Fibroblast of lung (primary cell): ENCODE measurements at regions not wholly inside any gene's neighbourhood (a gene's known extent, or its start where the extent isn't known, plus 50 kb on each side); places are given as distances from the start of the nearest gene placed in this dataset.

Experiments used
- DNase-seq, 2 donors: peaks; one replicate each; pipeline versions ENCODE4 v3.0.0 to v3.0.0-alpha.2; 2010; ENCODE audit warnings: low read depth in 2 of 2
- H2AFZ ChIP-seq: 2 replicates; pipeline ENCODE4 v1.5.1; 2012; ENCODE audit warnings: low read length, control low read depth, inconsistent platforms
- H3K27ac ChIP-seq: 2 replicates; pipeline ENCODE4 v1.5.1; 2011; ENCODE audit warnings: low read length, control low read depth; ENCODE audit not compliant: insufficient read depth
- H3K27me3 ChIP-seq: 2 replicates; pipeline ENCODE4 v1.5.1; 2011; ENCODE audit warnings: mild to moderate bottlenecking, low read length; ENCODE audit not compliant: control insufficient read depth, insufficient read depth
- H3K36me3 ChIP-seq: 2 replicates; pipeline ENCODE4 v1.5.1; 2011; ENCODE audit warnings: low read length; ENCODE audit not compliant: control insufficient read depth, insufficient read depth
- H3K4me1 ChIP-seq: 2 replicates; pipeline ENCODE4 v1.5.1; 2011; ENCODE audit warnings: low read length; ENCODE audit not compliant: control insufficient read depth, insufficient read depth; ENCODE audit errors: extremely low read depth
- H3K4me2 ChIP-seq: 2 replicates; pipeline ENCODE4 v1.5.1; 2011; ENCODE audit warnings: low read length, control low read depth; ENCODE audit not compliant: insufficient read depth; ENCODE audit errors: extremely low read depth
- H3K4me3 ChIP-seq, 4 experiments: fragments of 200-600 bp in 1 of 4; sonication (generic) in 1 of 4; replicated peaks in 1 of 4; 2 replicates each; pipeline ENCODE4 v1.5.1; 2011 to 2016; ENCODE audit warnings: low read length in 4 of 4, low read depth in 3 of 4, mild to moderate bottlenecking in 3 of 4, control low read depth in 2 of 4, inconsistent platforms in 1 of 4, mixed read lengths in 1 of 4; ENCODE audit not compliant: insufficient read depth in 1 of 4; ENCODE audit errors: control extremely low read depth in 1 of 4
- H3K79me2 ChIP-seq: 2 replicates; pipeline ENCODE4 v1.5.1; 2012; ENCODE audit warnings: mild to moderate bottlenecking, low read length, inconsistent platforms; ENCODE audit not compliant: control insufficient read depth, insufficient read depth
- H3K9ac ChIP-seq: 2 replicates; pipeline ENCODE4 v1.5.1; 2011; ENCODE audit warnings: mild to moderate bottlenecking, low read length, control low read depth; ENCODE audit not compliant: insufficient read depth
- H3K9me3 ChIP-seq: 2 replicates; pipeline ENCODE4 v1.5.1; 2012; ENCODE audit warnings: low read depth, low read length; ENCODE audit not compliant: control insufficient read depth, insufficient read depth
- H4K20me1 ChIP-seq: 2 replicates; pipeline ENCODE4 v1.5.1; 2011; ENCODE audit warnings: low read length; ENCODE audit not compliant: control insufficient read depth, insufficient read depth; ENCODE audit errors: extremely low read depth
- EZH2 ChIP-seq: IDR thresholded peaks from 2 replicates; pipeline ENCODE4 v1.5.1; 2012; ENCODE audit warnings: low read length, control low read depth, mild to moderate bottlenecking; ENCODE audit errors: missing control alignments
- TF ChIP-seq, protein P1 (sequence below), 2 donors: IDR thresholded peaks in 1 of 2; conservative IDR thresholded peaks in 1 of 2; 1 replicate in 1 of 2; 2 replicates in 1 of 2; pipeline ENCODE4 v1.5.1; 2011 to 2012; ENCODE audit warnings: low read length in 2 of 2, control low read depth in 1 of 2, inconsistent platforms in 1 of 2, low read depth in 1 of 2, mild to moderate bottlenecking in 1 of 2

DNA sequence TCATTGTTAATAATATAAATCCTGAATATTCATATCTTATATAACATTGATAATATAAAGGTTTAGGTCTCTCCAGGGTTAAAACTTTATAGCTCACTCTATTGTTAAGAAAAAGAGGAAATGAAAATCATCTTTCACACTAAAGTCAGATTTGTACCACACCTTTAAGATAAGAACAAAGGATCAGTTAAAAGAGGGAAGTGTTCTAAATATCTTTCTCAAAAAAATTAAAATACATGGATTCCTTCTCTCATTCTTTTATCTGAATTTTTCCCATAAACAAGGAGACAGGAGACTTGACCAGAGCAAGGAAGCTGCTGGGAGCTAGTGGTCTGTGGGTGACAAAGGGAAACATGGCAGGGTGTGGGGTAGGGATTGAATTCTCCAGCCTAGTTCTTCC, 323.0 kb upstream of the CPXCR1 start:
- Histone ChIP-seq H3K36me3 (no peaks in the 10 kb centered on the region), H3K27me3 (no peaks in the 10 kb centered on the region), H3K79me2 (no peaks in the 10 kb centered on the region), H3K4me2 (no peak overlapping the region), H3K4me1 (no peaks in the 10 kb centered on the region), H3K4me3 (no peak overlapping the region), H3K9ac (no peak overlapping the region), H3K9me3 (no peaks in the 10 kb centered on the region), H2AFZ (no peak overlapping the region), H4K20me1 (no peaks in the 10 kb centered on the region), H3K27ac (no peak overlapping the region)
- TF ChIP-seq, protein P1, sequence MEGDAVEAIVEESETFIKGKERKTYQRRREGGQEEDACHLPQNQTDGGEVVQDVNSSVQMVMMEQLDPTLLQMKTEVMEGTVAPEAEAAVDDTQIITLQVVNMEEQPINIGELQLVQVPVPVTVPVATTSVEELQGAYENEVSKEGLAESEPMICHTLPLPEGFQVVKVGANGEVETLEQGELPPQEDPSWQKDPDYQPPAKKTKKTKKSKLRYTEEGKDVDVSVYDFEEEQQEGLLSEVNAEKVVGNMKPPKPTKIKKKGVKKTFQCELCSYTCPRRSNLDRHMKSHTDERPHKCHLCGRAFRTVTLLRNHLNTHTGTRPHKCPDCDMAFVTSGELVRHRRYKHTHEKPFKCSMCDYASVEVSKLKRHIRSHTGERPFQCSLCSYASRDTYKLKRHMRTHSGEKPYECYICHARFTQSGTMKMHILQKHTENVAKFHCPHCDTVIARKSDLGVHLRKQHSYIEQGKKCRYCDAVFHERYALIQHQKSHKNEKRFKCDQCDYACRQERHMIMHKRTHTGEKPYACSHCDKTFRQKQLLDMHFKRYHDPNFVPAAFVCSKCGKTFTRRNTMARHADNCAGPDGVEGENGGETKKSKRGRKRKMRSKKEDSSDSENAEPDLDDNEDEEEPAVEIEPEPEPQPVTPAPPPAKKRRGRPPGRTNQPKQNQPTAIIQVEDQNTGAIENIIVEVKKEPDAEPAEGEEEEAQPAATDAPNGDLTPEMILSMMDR (conservative IDR thresholded peaks at IDR 0.05 in 1 of 2, IDR thresholded peaks at IDR 0.05 in 1 of 2; ENCODE audit: low read depth in 1 of 2, low read length in 2 of 2): no peak
- TF ChIP-seq EZH2: no peak
- no peak for DNase-seq

DNA sequence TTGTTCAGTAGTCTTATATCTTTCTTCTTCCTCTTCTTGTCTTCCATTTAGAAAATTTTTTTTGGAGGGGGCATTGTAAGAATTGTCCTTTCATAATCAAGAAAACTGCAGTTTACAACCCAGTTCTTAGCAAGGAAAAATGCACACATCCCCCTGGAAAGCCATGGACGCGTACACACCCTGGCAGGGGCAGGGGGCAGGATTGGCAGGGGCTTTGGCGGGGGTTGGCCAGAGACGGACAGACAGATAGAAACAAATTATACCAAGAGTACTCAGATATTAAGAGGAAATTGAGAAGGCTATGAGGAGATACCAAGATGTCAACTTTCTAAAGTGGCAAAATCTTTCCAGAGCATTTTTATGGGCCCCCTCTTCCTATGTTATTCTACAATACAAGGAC, 322.5 kb upstream of the CPXCR1 start:
- H3K27me3 ChIP-seq: no peaks in the 10 kb centered on the region
- no peak overlapping the region for H3K27ac ChIP-seq
- no peaks in the 10 kb centered on the region for H3K79me2 ChIP-seq
- H2AFZ ChIP-seq: no peak overlapping the region
- no peak overlapping the region for H3K4me3 ChIP-seq
- H3K9ac ChIP-seq: no peak overlapping the region
- TF ChIP-seq, protein P1 (conservative IDR thresholded peaks at IDR 0.05 in 1 of 2, IDR thresholded peaks at IDR 0.05 in 1 of 2; ENCODE audit: low read depth in 1 of 2, low read length in 2 of 2): no peak
- TF ChIP-seq EZH2: no peak
- no peak overlapping the region for H3K4me2 ChIP-seq
- H3K9me3 ChIP-seq: no peaks in the 10 kb centered on the region
- H3K4me1 ChIP-seq: no peaks in the 10 kb centered on the region
- no peaks in the 10 kb centered on the region for H4K20me1 ChIP-seq
- DNase-seq: no peak
- H3K36me3 ChIP-seq: no peaks in the 10 kb centered on the region

DNA sequence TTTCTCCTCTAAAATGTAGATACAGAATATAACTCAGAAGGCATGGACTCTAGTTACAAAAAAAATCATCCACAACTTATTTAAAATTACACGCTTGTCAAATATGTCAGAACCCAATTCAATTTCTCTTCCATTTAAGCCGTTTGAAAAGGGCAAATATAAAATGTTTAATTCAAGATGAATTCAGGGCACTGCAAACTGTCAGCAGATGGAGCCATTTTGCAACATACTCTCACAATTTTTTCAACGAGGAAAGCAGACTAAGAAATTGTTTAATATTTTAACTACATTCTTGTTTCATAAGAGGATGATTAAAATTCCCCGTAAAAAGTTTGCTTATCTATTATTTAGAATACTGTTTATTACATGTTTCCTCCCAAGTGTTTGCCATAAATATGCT, 321.3 kb upstream of the CPXCR1 start:
- H2AFZ ChIP-seq: no peak overlapping the region
- H3K4me2 ChIP-seq: no peak overlapping the region
- H3K79me2 ChIP-seq: no peaks in the 10 kb centered on the region
- H3K4me1 ChIP-seq: no peaks in the 10 kb centered on the region
- TF ChIP-seq, protein P1 (conservative IDR thresholded peaks at IDR 0.05 in 1 of 2, IDR thresholded peaks at IDR 0.05 in 1 of 2; ENCODE audit: low read depth in 1 of 2, low read length in 2 of 2): no peak
- TF ChIP-seq EZH2: no peak
- no peaks in the 10 kb centered on the region for H4K20me1 ChIP-seq
- H3K36me3 ChIP-seq: no peaks in the 10 kb centered on the region
- no peak overlapping the region for H3K4me3 ChIP-seq
- H3K9me3 ChIP-seq: no peaks in the 10 kb centered on the region
- no peak overlapping the region for H3K27ac ChIP-seq
- no peak overlapping the region for H3K9ac ChIP-seq
- H3K27me3 ChIP-seq: no peaks in the 10 kb centered on the region
- DNase-seq: no peak
